ENCODE measurements at regions not wholly inside any gene's neighbourhood (a gene's known extent, or its start where the extent isn't known, plus 50 kb on each side); places are given as distances from the start of the nearest gene placed in this dataset.

GRCh38 chr1:240709676-240710075 is 97.7 kb upstream of the GREM2 start:
- H3K9me3 ChIP-seq (ENCODE audit: control insufficient read depth, insufficient read depth, low read depth, low read length), result no peaks in the 10 kb centered on the region
- no peaks in the 10 kb centered on the region for H3K27me3 ChIP-seq (ENCODE audit: control insufficient read depth, insufficient read depth, low read length)
- no peak for DNase-seq (ENCODE audit: low read depth in 2 of 2)
- H3K4me2 ChIP-seq (ENCODE audit: extremely low read depth, insufficient read depth, low read length), result peak overlapping the region; percentile 79
- peak overlapping the region in 1 of 4 experiments; percentile 9 for H3K4me3 ChIP-seq (replicated peaks in 1 of 4; ENCODE audit: control extremely low read depth in 1 of 4, insufficient read depth in 1 of 4, low read depth in 3 of 4, low read length in 4 of 4)
- TF ChIP-seq EZH2 (IDR thresholded peaks at IDR 0.05; ENCODE audit: low read length, missing control alignments) (no peak), CTCF (conservative IDR thresholded peaks at IDR 0.05 in 1 of 2, IDR thresholded peaks at IDR 0.05 in 1 of 2; ENCODE audit: low read depth in 1 of 2, low read length in 2 of 2) (no peak)
- peak overlapping the region; percentile 72 for H2AFZ ChIP-seq (ENCODE audit: low read length)
- H3K27ac ChIP-seq (ENCODE audit: insufficient read depth, low read length), result no peak overlapping the region
- H4K20me1 ChIP-seq (ENCODE audit: control insufficient read depth, extremely low read depth, insufficient read depth, low read length), result no peaks in the 10 kb centered on the region
- peaks cover 10% of the 10 kb centered on the region for H3K4me1 ChIP-seq (ENCODE audit: control insufficient read depth, extremely low read depth, insufficient read depth, low read length)
- H3K79me2 ChIP-seq (ENCODE audit: control insufficient read depth, insufficient read depth, low read length), result no peaks in the 10 kb centered on the region
- H3K36me3 ChIP-seq (ENCODE audit: control insufficient read depth, insufficient read depth, low read length), result no peaks in the 10 kb centered on the region
- no peak overlapping the region for H3K9ac ChIP-seq (ENCODE audit: insufficient read depth, low read length)

DNA sequence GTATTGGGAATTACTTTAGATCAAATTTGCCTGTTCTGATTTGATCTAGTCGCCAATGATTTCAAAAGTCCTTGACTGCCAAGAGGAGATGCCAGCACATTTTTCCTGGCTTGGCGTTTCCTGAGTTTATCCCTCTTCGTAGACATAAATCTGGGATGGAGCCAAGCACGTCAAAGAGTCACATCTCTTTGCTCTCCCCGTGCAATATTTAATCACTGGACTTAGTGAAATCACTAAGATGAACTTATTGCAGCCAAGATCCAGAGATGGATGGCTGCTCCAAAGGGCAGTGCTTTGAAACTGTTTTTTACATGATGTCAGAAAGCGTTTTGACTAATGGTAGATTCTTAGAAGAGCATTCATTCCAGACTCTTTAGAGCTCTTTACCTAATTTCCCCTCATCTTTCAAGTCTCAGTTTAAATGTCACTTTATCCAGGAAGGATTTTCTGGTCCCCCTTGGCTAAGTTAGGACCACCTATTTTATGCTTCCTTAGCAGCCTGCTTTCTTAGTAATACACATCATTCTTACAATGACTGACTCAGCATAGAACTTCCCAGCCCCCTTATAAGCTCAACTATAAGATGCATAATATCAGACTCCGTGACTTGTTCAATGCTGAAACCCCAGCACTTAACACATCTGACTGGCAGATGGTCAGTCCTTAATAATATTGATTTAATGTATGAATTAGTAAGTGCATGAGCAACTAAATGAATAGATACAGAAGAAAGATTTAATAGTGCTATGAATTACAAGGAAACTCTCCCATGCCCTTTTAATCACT is 94.4 kb upstream of the GREM2 start:
- H3K4me2 ChIP-seq (ENCODE audit: extremely low read depth, insufficient read depth, low read length), result peak overlapping the region; percentile 52
- no peak overlapping the region for H3K27ac ChIP-seq (ENCODE audit: insufficient read depth, low read length)
- peak; percentile 48 to 84 for DNase-seq (ENCODE audit: low read depth in 2 of 2)

GRCh38 chr1:240705579-240705978 is 93.6 kb upstream of the GREM2 start:
- no peak overlapping the region for H3K4me3 ChIP-seq (replicated peaks in 1 of 4; ENCODE audit: control extremely low read depth in 1 of 4, insufficient read depth in 1 of 4, low read depth in 3 of 4, low read length in 4 of 4)
- peaks cover 10% of the 10 kb centered on the region for H3K4me1 ChIP-seq (ENCODE audit: control insufficient read depth, extremely low read depth, insufficient read depth, low read length)
- no peaks in the 10 kb centered on the region for H3K36me3 ChIP-seq (ENCODE audit: control insufficient read depth, insufficient read depth, low read length)
- H3K9me3 ChIP-seq (ENCODE audit: control insufficient read depth, insufficient read depth, low read depth, low read length), result no peaks in the 10 kb centered on the region
- H3K27ac ChIP-seq (ENCODE audit: insufficient read depth, low read length), result no peak overlapping the region
- peak overlapping the region; percentile 8 for H3K4me2 ChIP-seq (ENCODE audit: extremely low read depth, insufficient read depth, low read length)
- H3K79me2 ChIP-seq (ENCODE audit: control insufficient read depth, insufficient read depth, low read length), result no peaks in the 10 kb centered on the region
- H2AFZ ChIP-seq (ENCODE audit: low read length), result no peak overlapping the region
- H3K9ac ChIP-seq (ENCODE audit: insufficient read depth, low read length), result no peak overlapping the region
- DNase-seq (ENCODE audit: low read depth in 2 of 2), result peak; percentile 40 to 83
- no peaks in the 10 kb centered on the region for H3K27me3 ChIP-seq (ENCODE audit: control insufficient read depth, insufficient read depth, low read length)
- H4K20me1 ChIP-seq (ENCODE audit: control insufficient read depth, extremely low read depth, insufficient read depth, low read length), result no peaks in the 10 kb centered on the region
- no peak for TF ChIP-seq EZH2 (IDR thresholded peaks at IDR 0.05; ENCODE audit: low read length, missing control alignments)

More for the DNA sequence above, 94.4 kb upstream of the GREM2 start:
- no peaks in the 10 kb centered on the region for H3K27me3 ChIP-seq (ENCODE audit: control insufficient read depth, insufficient read depth, low read length)
- no peaks in the 10 kb centered on the region for H4K20me1 ChIP-seq (ENCODE audit: control insufficient read depth, extremely low read depth, insufficient read depth, low read length)
- TF ChIP-seq EZH2 (IDR thresholded peaks at IDR 0.05; ENCODE audit: low read length, missing control alignments) (no peak), CTCF (conservative IDR thresholded peaks at IDR 0.05 in 1 of 2, IDR thresholded peaks at IDR 0.05 in 1 of 2; ENCODE audit: low read depth in 1 of 2, low read length in 2 of 2) (no peak)
- peaks cover 10% of the 10 kb centered on the region for H3K4me1 ChIP-seq (ENCODE audit: control insufficient read depth, extremely low read depth, insufficient read depth, low read length)
- no peaks in the 10 kb centered on the region for H3K36me3 ChIP-seq (ENCODE audit: control insufficient read depth, insufficient read depth, low read length)
- H3K4me3 ChIP-seq (replicated peaks in 1 of 4; ENCODE audit: control extremely low read depth in 1 of 4, insufficient read depth in 1 of 4, low read depth in 3 of 4, low read length in 4 of 4), result no peak overlapping the region
- no peak overlapping the region for H3K9ac ChIP-seq (ENCODE audit: insufficient read depth, low read length)
- H2AFZ ChIP-seq (ENCODE audit: low read length), result no peak overlapping the region
- no peaks in the 10 kb centered on the region for H3K9me3 ChIP-seq (ENCODE audit: control insufficient read depth, insufficient read depth, low read depth, low read length)
- no peaks in the 10 kb centered on the region for H3K79me2 ChIP-seq (ENCODE audit: control insufficient read depth, insufficient read depth, low read length)

Measured in fibroblast of lung (primary cell).